Activated CD4-positive, alpha-beta memory T cell treated with anti-CD3 and anti-CD28 coated beads, Interleukin-2, amount 10 ng/mL, durations not matched to agents 7 days and 5 days (primary cell): ENCODE measurements at regions not wholly inside any gene's neighbourhood (a gene's known extent, or its start where the extent isn't known, plus 50 kb on each side); places are given as distances from the start of the nearest gene placed in this dataset.

Source experiments
- CTCF ChIA-PET: fragments of 350-600 bp; sonication (Branson Sonifier 250); formaldehyde crosslinking; loops from one replicate; lab custom pipeline; 2021; ENCODE audit warnings: antibody characterized with exemption, inconsistent platforms; lab: Charles Lee
- POLR2A ChIA-PET: fragments of 350-600 bp; sonication (Branson Sonifier 250); formaldehyde crosslinking; loops from one replicate; lab custom pipeline; 2021; ENCODE audit warnings: antibody characterized with exemption; lab: Charles Lee
- DNase-seq: peaks from one replicate; pipeline ENCODE4 v3.0.0-alpha.2; 2020
- H3K27ac Mint-ChIP-seq: one replicate; pipeline ENCODE4 v1.8.0; 2021; ENCODE audit warnings: mild to moderate bottlenecking, mixed read lengths
- H3K27me3 Mint-ChIP-seq: one replicate; pipeline ENCODE4 v1.8.0; 2021; ENCODE audit warnings: mixed read lengths
- H3K36me3 Mint-ChIP-seq: one replicate; pipeline ENCODE4 v1.8.0; 2021; ENCODE audit warnings: low read depth, mixed read lengths
- H3K4me1 Mint-ChIP-seq: one replicate; pipeline ENCODE4 v1.8.0; 2021; ENCODE audit warnings: mixed read lengths
- H3K4me3 Mint-ChIP-seq: one replicate; pipeline ENCODE4 v1.8.0; 2021; ENCODE audit warnings: mild to moderate bottlenecking, mixed read lengths
- H3K9me3 Mint-ChIP-seq: one replicate; pipeline ENCODE4 v1.8.0; 2021; ENCODE audit warnings: mixed read lengths

DNA sequence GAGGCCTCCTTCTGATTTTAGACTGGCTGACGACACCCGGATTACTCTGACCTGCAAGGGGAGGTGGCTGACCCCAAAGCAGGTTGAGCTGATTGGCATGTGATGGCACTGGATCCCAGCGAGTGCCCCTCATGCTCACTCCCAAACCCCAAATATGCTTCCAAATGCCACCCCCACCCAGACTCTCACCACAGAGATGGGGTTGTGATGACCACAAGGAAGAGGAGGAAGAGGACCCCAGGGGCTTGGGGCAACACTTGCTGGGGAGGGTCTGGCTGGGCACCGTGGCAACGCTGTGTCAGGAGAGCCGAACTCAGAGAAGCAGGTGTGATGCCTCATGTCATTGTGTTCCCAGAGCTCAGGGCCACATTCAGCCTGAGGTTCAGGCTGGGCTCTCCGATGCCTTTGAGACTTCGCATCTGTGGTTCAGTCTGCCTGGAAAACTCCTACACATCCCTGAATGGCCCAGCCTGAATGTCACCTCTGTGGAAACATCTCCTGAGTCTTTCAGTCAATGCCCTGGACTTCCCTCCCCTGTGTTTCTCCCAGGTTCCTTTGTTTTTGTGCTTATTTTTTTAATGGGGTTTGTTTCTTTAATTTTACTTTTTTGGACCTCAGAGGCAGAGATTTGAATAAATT lies 169.1 kb upstream of the PMEPA1 start:
- Mint-ChIP-seq H3K36me3 (no peaks in the 10 kb centered on the region), H3K9me3 (no peaks in the 10 kb centered on the region), H3K27ac (no peak overlapping the region), H3K4me3 (no peak overlapping the region), H3K27me3 (peaks cover 4% of the 10 kb centered on the region), H3K4me1 (no peaks in the 10 kb centered on the region)
- ChIA-PET CTCF (interaction anchor here (1.3 kb wide), 1 partner anchor 256 kb away, joined by 3 read pairs; no protein-coding TSS in a partner anchor), POLR2A (no interaction called here)
- peak; percentile 13 for DNase-seq

DNA sequence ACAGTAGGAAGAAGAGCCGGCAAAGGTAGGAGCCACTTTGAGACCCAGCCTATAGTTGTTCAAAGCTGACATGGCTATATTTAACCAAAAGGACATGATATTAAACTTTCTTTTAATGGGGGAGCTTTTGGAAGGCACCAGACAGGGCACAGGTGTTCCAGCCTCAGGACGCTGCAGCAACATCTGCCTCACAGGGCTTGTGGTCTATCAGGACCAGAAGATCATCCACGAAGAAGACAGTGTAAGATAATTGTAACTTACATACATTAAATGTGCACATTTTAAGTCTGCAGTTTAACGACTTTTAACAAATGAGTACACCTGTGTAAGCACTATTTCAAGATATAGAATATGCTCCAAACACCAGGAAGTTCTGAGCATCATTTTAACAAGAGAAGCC lies 168.2 kb upstream of the PMEPA1 start:
- Mint-ChIP-seq H3K9me3 (no peaks in the 10 kb centered on the region), H3K27ac (no peak overlapping the region), H3K36me3 (no peaks in the 10 kb centered on the region), H3K4me1 (no peaks in the 10 kb centered on the region), H3K27me3 (peaks cover 3% of the 10 kb centered on the region), H3K4me3 (no peak overlapping the region)
- CTCF ChIA-PET, result interaction anchor here (1.3 kb wide), 1 partner anchor 255 kb away, joined by 3 read pairs; no protein-coding TSS in a partner anchor
- no peak for DNase-seq
- POLR2A ChIA-PET, result no interaction called here

DNA sequence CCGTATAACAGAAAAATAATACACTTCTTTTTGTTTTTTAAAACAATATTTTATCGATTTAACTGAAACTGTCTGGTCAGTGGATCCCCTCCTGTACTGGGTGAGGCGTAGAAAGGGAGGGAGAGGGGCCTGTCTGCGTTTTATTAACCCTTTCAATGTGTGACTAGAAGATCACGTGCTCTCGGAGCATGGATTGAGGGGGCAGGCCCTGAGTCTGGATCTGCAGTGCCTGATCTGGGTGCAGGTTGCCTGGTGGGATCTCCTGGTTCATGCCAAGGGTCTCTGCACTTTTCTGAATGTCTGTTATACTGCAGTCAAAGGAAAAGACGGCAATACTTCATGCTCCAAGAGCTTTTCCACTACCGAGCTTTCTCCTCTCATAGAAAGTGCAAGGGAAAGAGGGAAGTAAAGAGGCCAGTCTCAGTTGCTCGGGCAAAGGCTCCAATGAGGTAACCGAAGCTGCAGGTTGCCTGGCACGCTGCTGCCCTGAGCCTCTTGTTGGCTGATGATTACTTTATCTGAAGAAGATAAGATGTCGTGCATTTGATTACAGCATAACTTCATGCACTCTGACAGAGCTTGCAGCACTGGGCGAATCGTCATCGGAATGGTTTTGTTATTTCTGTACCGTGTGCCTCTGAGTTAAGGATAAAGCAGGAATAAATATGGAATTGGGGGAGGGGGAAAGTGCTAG lies 167.5 kb upstream of the PMEPA1 start:
- ChIA-PET CTCF (no interaction called here), POLR2A (no interaction called here)
- Mint-ChIP-seq H3K36me3 (no peaks in the 10 kb centered on the region), H3K27ac (no peak overlapping the region), H3K4me1 (no peaks in the 10 kb centered on the region), H3K4me3 (no peak overlapping the region), H3K9me3 (no peaks in the 10 kb centered on the region), H3K27me3 (peaks cover 3% of the 10 kb centered on the region)
- DNase-seq, result no peak

DNA sequence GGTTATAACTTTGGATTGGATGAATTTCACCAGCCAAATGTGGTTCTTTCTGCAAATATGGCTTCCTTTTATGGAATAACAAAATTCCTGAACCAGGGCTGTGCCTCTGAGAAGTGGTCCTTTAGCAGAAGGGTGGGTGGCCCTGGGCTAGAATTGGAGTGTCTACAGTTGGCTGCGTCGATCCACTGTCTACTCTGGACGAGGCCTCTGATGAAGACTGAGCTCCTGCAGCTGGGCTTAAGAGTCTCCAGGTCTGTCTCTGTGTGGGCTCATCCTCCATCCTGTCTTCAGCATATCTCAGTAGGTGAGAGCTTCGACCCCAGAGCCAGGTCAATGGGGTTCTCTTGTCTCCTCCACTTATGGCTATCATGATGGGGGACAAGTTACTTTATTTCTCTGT lies 166.3 kb upstream of the PMEPA1 start:
- POLR2A ChIA-PET, result no interaction called here
- no peaks in the 10 kb centered on the region for H3K9me3 Mint-ChIP-seq
- peaks cover 3% of the 10 kb centered on the region for H3K27me3 Mint-ChIP-seq
- no peak overlapping the region for H3K4me3 Mint-ChIP-seq
- CTCF ChIA-PET, result no interaction called here
- no peaks in the 10 kb centered on the region for H3K4me1 Mint-ChIP-seq
- no peak for DNase-seq
- no peak overlapping the region for H3K27ac Mint-ChIP-seq
- no peaks in the 10 kb centered on the region for H3K36me3 Mint-ChIP-seq

DNA sequence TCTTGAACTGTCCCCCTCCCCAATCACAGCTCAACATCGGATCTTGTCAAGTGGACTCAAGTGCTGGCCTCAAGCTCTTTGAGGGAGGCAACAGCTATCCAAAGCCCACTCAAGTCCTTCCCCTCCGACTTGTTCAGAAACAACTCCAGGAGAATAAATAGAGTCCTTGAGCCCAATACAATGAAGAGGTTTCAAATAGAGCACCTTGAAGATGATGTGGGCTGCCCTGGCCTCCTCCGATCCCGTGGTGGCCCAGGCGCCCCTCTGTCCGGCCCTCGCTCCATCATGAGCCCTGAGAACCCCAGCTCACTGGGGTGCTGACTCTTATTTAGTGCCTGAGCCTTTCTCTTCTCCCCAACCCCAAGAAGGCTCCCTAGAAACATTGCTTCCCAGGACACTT lies 164.3 kb upstream of the PMEPA1 start:
- Mint-ChIP-seq H3K36me3 (no peaks in the 10 kb centered on the region), H3K27ac (no peak overlapping the region), H3K4me3 (no peak overlapping the region), H3K4me1 (no peaks in the 10 kb centered on the region), H3K9me3 (no peaks in the 10 kb centered on the region), H3K27me3 (peaks cover 5% of the 10 kb centered on the region)
- POLR2A ChIA-PET, result no interaction called here
- no peak for DNase-seq
- CTCF ChIA-PET, result interaction anchor here (0.5 kb wide), 1 partner anchor 82 kb away, joined by 3 read pairs; no protein-coding TSS in a partner anchor

DNA sequence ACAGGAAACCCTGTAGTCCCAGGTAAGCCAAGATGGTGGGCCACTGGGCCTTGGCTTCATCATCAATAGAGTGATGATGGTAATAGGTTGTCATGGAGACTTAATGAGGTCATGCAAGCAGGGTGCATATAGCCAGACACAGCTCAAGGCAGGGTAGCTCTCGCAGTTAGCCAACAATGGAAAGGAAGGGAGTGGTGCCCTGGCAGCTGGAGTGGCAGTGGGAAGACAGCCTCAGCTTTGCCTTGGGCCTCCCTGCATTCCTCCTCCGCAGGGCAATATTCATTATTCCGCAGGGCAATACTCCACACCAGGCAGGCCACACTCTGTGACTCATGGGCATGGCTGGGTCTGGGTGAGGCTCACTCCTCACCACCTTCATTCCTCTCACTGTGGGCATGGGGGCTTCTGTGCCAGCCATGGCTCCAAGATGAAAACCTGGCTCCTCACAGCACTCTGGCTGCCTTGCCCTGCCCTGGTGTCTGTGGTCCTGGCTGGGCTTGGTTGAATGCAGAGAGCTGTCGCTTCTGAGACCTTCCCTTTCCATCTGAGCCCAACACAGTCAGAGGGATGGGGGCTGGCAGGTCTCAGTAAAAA lies 163.1 kb upstream of the PMEPA1 start:
- POLR2A ChIA-PET, result no interaction called here
- H3K27me3 Mint-ChIP-seq, result peaks cover 3% of the 10 kb centered on the region
- H3K9me3 Mint-ChIP-seq, result no peaks in the 10 kb centered on the region
- DNase-seq, result no peak
- H3K4me1 Mint-ChIP-seq, result no peaks in the 10 kb centered on the region
- no peak overlapping the region for H3K4me3 Mint-ChIP-seq
- no peak overlapping the region for H3K27ac Mint-ChIP-seq
- CTCF ChIA-PET, result no interaction called here
- H3K36me3 Mint-ChIP-seq, result no peaks in the 10 kb centered on the region

DNA sequence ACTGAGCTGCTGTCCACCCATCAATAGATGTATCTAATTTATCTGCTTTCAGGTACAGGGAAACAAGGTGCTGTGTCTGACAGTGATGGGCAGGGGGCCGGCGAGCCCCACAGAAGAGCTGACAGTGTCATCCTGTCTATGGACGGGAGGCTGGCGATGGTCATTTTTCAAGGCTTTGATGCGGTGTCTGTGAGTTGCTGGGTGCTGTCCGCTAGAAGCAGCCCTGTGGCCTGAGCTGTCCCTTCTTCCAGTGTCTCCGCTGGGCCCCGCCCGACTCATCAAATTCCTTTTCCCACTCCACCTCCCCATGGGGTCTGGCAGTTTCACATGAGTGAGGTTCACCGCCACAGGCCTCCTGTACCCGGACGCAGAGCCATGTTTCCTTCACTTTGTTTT lies 161.4 kb upstream of the PMEPA1 start:
- no peak for DNase-seq
- H3K27me3 Mint-ChIP-seq, result peaks cover 4% of the 10 kb centered on the region
- ChIA-PET POLR2A (no interaction called here), CTCF (no interaction called here)
- no peaks in the 10 kb centered on the region for H3K9me3 Mint-ChIP-seq
- peaks cover under 1% of the 10 kb centered on the region for H3K4me1 Mint-ChIP-seq
- no peak overlapping the region for H3K27ac Mint-ChIP-seq
- no peak overlapping the region for H3K4me3 Mint-ChIP-seq
- H3K36me3 Mint-ChIP-seq, result no peaks in the 10 kb centered on the region

DNA sequence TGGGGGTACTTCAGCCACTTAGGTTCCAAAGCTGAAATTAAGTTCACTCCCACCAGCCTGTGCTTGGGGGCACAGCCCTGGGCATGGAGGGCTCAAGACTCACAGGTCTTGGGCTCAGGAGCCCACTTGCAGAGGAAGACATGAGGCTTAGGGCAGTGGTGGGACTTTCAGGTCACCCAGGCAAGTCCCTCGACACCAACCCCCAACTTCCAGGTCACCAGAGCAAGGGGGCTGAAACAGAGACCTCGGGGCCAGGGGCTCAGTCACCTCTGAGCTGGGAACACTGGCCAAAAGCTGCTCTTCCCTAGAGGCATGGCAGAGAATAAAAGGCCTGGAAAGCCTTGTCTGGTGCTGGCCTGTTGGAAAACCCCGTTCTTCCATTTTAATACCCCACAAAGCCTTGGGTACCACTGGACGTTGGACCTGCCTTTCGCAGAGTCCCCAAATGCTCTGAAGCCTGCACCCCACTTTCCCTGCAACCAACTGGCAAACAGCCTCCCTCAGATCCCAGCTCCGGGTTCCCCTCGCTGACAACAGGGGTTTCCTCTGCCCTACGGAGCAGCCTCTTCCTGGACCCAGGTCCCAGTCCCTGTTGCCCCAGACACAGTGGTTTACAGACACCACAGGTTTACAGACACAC lies 160.9 kb upstream of the PMEPA1 start:
- H3K36me3 Mint-ChIP-seq, result no peaks in the 10 kb centered on the region
- ChIA-PET POLR2A (no interaction called here), CTCF (no interaction called here)
- peaks cover 4% of the 10 kb centered on the region for H3K4me1 Mint-ChIP-seq
- H3K9me3 Mint-ChIP-seq, result no peaks in the 10 kb centered on the region
- no peak overlapping the region for H3K4me3 Mint-ChIP-seq
- no peak overlapping the region for H3K27ac Mint-ChIP-seq
- H3K27me3 Mint-ChIP-seq, result peaks cover 8% of the 10 kb centered on the region
- DNase-seq, result no peak

DNA sequence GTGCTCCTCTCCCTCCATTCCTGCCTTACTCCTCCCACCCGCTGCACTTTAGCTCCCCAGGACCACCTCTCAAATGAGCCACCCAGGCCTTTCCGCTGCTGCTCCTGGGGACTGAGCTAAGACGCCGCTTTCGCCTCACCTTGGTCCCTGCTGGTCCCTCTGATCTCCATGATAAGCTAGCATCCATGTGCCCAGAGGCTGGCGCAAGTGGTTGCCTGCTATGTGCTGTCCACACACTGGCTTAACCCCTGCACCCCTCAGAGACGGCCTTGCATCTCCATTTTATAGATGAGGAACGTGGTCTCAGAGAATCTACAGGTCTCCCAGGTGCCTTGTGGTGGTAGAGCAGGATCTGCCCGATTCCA lies 160.1 kb upstream of the PMEPA1 start:
- Mint-ChIP-seq H3K4me3 (no peak overlapping the region), H3K9me3 (no peaks in the 10 kb centered on the region), H3K4me1 (peaks cover 11% of the 10 kb centered on the region), H3K27ac (no peak overlapping the region), H3K27me3 (peaks cover 15% of the 10 kb centered on the region), H3K36me3 (no peaks in the 10 kb centered on the region)
- ChIA-PET POLR2A (no interaction called here), CTCF (no interaction called here)
- DNase-seq, result no peak

DNA sequence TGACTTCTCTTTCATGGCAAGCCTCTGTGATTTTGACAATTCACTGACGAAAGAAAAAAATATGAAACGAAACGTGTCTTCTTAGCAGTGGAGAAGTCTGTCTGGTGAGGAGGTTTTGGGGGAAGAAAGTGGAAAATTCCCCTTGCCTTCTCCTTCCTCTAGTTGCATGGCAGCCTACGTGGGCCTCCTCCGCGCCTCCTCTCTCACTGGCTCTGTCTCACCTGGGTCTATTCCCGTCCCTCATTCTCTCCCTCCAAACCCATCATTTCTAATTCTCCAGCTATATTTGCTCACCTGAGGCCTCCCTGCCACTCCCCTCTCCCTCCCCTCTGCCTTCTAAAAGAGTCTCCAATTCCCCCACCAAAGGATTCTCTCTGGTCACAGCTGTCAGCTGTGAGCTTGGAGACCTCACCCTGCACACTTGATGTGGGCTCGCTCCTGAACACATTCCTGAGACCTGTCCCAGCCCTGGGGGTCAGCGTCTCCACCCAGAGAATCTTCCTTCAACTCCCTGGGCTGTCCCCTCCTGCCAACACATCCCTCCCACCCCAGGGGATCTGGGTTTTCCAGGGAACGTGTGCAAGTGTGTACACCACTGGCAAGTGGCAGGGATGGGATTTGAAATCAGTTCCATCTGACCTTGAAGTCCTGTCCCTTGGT lies 159.6 kb upstream of the PMEPA1 start:
- DNase-seq, result no peak

DNA sequence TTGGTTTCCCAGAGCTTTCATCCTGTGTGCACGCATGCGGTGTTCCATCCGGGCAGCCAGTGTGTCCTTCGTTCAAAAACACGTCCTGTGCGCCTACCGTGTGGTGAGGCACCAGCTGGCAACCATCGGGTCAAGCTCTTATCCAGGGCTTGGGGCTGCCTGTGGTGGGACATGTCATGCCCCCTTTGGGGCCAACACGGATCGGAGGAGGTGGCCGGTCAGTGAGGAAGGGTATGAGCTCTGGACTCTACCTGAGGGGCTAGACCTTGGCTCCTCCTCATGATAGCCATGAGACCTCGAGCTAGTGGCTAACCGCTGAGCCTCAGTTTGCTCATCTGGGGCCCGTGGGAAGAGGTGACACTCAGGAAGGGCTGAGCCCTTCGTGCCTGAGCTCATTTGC lies 158.5 kb upstream of the PMEPA1 start:
- CTCF ChIA-PET, result no interaction called here

More for the DNA sequence above, 159.6 kb upstream of the PMEPA1 start:
- CTCF ChIA-PET, result no interaction called here
- Mint-ChIP-seq H3K4me1 (peaks cover 12% of the 10 kb centered on the region), H3K9me3 (no peaks in the 10 kb centered on the region), H3K27ac (no peak overlapping the region), H3K4me3 (no peak overlapping the region), H3K36me3 (no peaks in the 10 kb centered on the region), H3K27me3 (peaks cover 18% of the 10 kb centered on the region)
- POLR2A ChIA-PET, result no interaction called here

DNA sequence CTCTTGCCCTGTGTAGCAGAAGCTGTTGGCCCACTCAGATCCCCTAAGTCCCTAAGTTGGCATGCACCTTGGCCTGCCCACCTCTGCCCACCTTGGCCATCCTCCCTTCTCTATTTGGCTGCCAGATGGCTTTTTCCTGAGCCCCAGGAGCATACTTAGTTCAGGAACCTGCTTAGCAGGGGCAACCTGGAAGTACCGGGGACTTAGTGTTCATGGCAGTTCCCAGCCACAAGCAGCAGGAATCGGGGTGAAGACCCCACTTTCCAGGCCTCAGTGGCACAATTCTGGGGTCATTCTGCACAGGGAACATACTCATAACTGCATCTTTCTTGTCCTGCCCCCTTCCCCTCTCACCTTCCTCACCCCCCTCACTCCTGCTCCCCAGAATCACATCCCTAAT lies 158.0 kb upstream of the PMEPA1 start:
- H3K4me1 Mint-ChIP-seq, result peaks cover 12% of the 10 kb centered on the region
- H3K27ac Mint-ChIP-seq, result no peak overlapping the region
- DNase-seq, result no peak
- no peaks in the 10 kb centered on the region for H3K9me3 Mint-ChIP-seq
- H3K36me3 Mint-ChIP-seq, result no peaks in the 10 kb centered on the region
- POLR2A ChIA-PET, result interaction anchor here (1.4 kb wide), 1 partner anchor 158 kb away, joined by 3 read pairs; the partner anchor contains the start of gene PMEPA1
- peaks cover 24% of the 10 kb centered on the region for H3K27me3 Mint-ChIP-seq
- CTCF ChIA-PET, result no interaction called here
- H3K4me3 Mint-ChIP-seq, result no peak overlapping the region

More for the DNA sequence above, 158.5 kb upstream of the PMEPA1 start:
- Mint-ChIP-seq H3K27ac (no peak overlapping the region), H3K4me1 (peaks cover 12% of the 10 kb centered on the region), H3K9me3 (no peaks in the 10 kb centered on the region), H3K27me3 (peaks cover 22% of the 10 kb centered on the region), H3K4me3 (no peak overlapping the region), H3K36me3 (no peaks in the 10 kb centered on the region)
- DNase-seq, result no peak
- POLR2A ChIA-PET, result interaction anchor here (1.4 kb wide), 1 partner anchor 158 kb away, joined by 3 read pairs; the partner anchor contains the start of gene PMEPA1
